GM19025 (cell line): ENCODE measurements at regions not wholly inside any gene's neighbourhood (a gene's known extent, or its start where the extent isn't known, plus 50 kb on each side); places are given as distances from the start of the nearest gene placed in this dataset.

Experiments used
- ATAC-seq: cut with Tn5 transposase; IDR thresholded peaks from one replicate; pipeline ENCODE4 v1.9.1; 2021; ENCODE audit warnings: mild to moderate bottlenecking, low read depth, moderate library complexity; ENCODE audit not compliant: unreplicated experiment

DNA sequence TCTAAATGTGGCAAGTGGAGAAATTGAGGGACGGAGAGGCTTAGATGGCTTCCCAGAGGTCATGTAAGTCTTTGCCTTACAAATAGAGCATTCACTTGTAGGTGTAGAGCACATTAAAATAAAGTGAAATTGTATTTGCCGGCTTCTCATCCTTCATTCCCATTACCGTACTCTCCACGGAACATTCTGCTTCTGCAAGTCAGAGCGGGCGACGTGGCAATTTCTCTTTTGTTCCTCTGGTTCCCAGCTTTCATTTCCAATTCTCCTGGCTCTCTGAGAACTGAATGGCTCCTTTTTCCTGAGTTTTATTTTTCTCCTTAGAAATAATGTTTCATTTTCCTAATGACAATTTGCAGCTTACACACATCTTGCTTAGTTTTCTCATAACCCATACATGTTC lies 51.3 kb upstream of the PFKP start:
- no peak for ATAC-seq

GRCh38 chr10:3014968-3015367 lies 52.4 kb upstream of the PFKP start:
- no peak for ATAC-seq

- ATAC-seq, result no peak
These were observed 55.1 kb upstream of the PFKP start for GRCh38 chr10:3012223-3012622.

GRCh38 chr10:3010816-3011460 lies 56.4 kb upstream of the PFKP start:
- no peak for ATAC-seq

DNA sequence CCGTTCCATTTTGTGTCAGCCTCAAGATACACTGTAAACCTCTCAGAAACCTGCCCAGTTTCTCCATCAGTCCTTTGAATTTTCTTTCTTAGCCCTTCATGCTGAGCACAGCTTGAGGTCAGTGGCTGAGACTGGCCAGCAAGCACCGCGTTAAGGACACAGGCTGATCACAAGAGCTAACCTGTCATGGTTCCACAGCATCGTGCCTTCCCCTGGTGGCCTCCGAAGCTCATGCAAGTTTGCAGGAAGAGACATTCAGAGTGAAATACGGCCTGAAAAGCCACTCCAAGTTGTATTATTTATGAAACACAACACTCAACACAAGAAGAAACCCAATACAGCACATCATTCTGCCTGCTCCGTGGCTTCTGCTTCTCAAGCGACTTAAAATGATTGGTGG lies 57.0 kb upstream of the PFKP start:
- ATAC-seq, result no peak

GRCh38 chr10:3009341-3009740 lies 58.0 kb upstream of the PFKP start:
- ATAC-seq, result no peak

DNA sequence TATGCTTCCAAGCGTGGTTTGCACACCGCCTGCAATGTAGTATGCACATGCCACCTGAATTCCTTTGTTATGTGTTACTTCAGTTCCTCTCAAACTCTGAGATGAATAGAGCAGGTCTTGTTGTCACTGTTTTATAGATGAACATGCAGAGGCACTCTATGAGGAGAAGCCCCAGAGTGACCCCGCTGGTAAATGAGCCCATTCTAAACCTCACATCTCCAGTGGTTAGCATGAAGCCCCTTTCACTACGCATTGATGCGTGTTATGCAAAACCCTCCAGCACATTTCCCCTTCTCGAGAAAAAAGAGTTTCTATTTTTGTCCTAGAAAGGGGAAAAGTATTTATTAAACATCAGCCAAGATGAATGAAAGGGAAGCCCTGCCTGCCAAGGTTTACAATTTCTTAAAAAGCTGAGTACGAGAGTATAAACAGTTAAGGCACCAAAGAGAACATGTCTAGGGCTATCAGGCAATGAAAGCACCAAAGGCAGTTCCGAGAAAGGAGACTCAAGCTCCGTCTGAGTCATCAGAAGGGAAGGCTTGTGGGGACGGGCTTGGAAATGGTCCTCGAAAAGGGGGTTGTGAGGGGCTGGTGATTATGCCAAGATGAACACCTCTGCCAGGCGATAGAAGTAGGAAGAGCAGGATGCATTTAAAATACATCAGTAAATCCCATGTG lies 58.7 kb upstream of the PFKP start:
- ATAC-seq, result no peak

DNA sequence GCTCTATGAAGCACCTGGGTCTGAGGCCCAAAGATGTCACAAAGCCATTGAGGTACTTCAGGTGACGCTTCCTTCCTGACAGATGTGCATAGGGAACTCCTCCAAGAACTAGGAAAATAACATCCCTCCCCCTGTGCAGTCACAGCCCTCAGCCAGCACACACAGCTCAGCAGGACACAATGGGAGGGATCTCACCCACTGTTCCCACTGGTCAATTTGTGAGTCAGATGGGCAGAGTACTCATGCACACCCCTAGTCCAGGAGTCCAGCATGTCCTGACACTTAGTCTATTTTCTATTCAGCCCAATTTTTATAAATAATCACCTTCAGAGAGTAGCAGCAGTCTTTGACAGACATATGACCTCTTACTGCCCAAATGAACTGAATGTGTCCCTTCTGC lies 60.7 kb upstream of the PFKP start:
- ATAC-seq, result no peak

DNA sequence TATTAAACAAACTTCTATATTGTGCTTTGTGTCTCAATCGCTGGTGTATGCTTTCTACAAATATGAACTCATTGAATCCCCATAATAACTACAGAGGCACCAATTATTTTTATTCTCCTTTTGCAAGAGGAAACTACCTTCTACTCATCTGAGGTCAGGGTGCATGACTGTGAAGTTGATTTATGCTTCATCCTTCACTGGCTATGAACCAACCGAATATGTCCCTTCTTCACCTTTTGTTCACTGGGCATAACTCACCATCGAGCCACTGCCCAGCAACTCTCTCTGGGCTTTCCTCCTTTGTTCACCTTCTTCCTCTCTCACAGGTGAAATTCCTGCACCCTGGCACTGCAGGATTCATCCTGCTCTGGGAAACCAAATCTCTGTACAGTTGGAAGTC lies 61.3 kb upstream of the PFKP start:
- ATAC-seq, result no peak

GRCh38 chr10:3002304-3002703 lies 65.0 kb upstream of the PFKP start:
- ATAC-seq, result no peak

- ATAC-seq, result no peak
These were observed 67.3 kb upstream of the PFKP start for GRCh38 chr10:3000048-3000447.

GRCh38 chr10:2994221-2994961 lies 73.0 kb upstream of the PFKP start:
- no peak for ATAC-seq

- no peak for ATAC-seq
These were observed 73.7 kb upstream of the PFKP start for GRCh38 chr10:2993636-2994035.

GRCh38 chr10:2992401-2993198 lies 74.7 kb upstream of the PFKP start:
- no peak for ATAC-seq

- ATAC-seq, result no peak
These were observed 76.6 kb upstream of the PFKP start for GRCh38 chr10:2990764-2991163.

- no peak for ATAC-seq
These were observed 77.9 kb upstream of the PFKP start for GRCh38 chr10:2989292-2989947.

GRCh38 chr10:2987185-2987768 lies 80.1 kb upstream of the PFKP start:
- ATAC-seq, result no peak

GRCh38 chr10:2986391-2986801 lies 81.0 kb upstream of the PFKP start:
- ATAC-seq, result no peak

- no peak for ATAC-seq
These were observed 81.6 kb upstream of the PFKP start for GRCh38 chr10:2985729-2986232.

- ATAC-seq, result no peak
These were observed 82.7 kb upstream of the PFKP start for GRCh38 chr10:2984682-2985081.
